ENCODE measurements at regions not wholly inside any gene's neighbourhood (a gene's known extent, or its start where the extent isn't known, plus 50 kb on each side); places are given as distances from the start of the nearest gene placed in this dataset.
"Not testable (repeated sequence)": the region's sequence is repeated elsewhere in the genome, so short reads cannot be mapped to it uniquely, and the experiment has no call there.

GRCh38 chr15:85196697-85197096 is 183.7 kb upstream of the AKAP13 start:
- in situ Hi-C loops (cut with MboI; ENCODE audit: low pct_unique_long_range_greater_than_20kb, low sequenced_read_pairs, unreplicated experiment); DNase-seq (ENCODE audit: low spot score): not testable (repeated sequence)

- in situ Hi-C loops (cut with MboI; ENCODE audit: low pct_unique_long_range_greater_than_20kb, low sequenced_read_pairs, unreplicated experiment); DNase-seq (ENCODE audit: low spot score): not testable (repeated sequence)
Measured at GRCh38 chr15:85197582-85197981, 182.8 kb upstream of the AKAP13 start.

- in situ Hi-C loops (cut with MboI; ENCODE audit: low pct_unique_long_range_greater_than_20kb, low sequenced_read_pairs, unreplicated experiment); DNase-seq (ENCODE audit: low spot score): not testable (repeated sequence)
Measured at GRCh38 chr15:85198432-85198831, 182.0 kb upstream of the AKAP13 start.

- DNase-seq (ENCODE audit: low spot score); in situ Hi-C loops (cut with MboI; ENCODE audit: low pct_unique_long_range_greater_than_20kb, low sequenced_read_pairs, unreplicated experiment): not testable (repeated sequence)
Measured at GRCh38 chr15:85200215-85200614, 180.2 kb upstream of the AKAP13 start.

GRCh38 chr15:85201118-85201793 is 179.1 kb upstream of the AKAP13 start:
- in situ Hi-C loops (cut with MboI; ENCODE audit: low pct_unique_long_range_greater_than_20kb, low sequenced_read_pairs, unreplicated experiment); DNase-seq (ENCODE audit: low spot score): not testable (repeated sequence)

- in situ Hi-C loops (cut with MboI; ENCODE audit: low pct_unique_long_range_greater_than_20kb, low sequenced_read_pairs, unreplicated experiment); DNase-seq (ENCODE audit: low spot score): not testable (repeated sequence)
Measured at GRCh38 chr15:85204481-85204880, 175.9 kb upstream of the AKAP13 start.

GRCh38 chr15:85233791-85234325 is 146.5 kb upstream of the AKAP13 start:
- DNase-seq (ENCODE audit: low spot score); in situ Hi-C loops (cut with MboI; ENCODE audit: low pct_unique_long_range_greater_than_20kb, low sequenced_read_pairs, unreplicated experiment): not testable (repeated sequence)

GRCh38 chr15:85234450-85235196 is 145.8 kb upstream of the AKAP13 start:
- in situ Hi-C loops (cut with MboI; ENCODE audit: low pct_unique_long_range_greater_than_20kb, low sequenced_read_pairs, unreplicated experiment); DNase-seq (ENCODE audit: low spot score): not testable (repeated sequence)

- DNase-seq (ENCODE audit: low spot score); in situ Hi-C loops (cut with MboI; ENCODE audit: low pct_unique_long_range_greater_than_20kb, low sequenced_read_pairs, unreplicated experiment): not testable (repeated sequence)
Measured at GRCh38 chr15:85244056-85244455, 136.3 kb upstream of the AKAP13 start.

GRCh38 chr15:85250938-85251542 is 129.4 kb upstream of the AKAP13 start:
- TF ChIP-seq CTCF (IDR thresholded peaks at IDR 0.05; ENCODE audit: extremely low read depth, insufficient read depth, missing control alignments) = peak; percentile 23
- in situ Hi-C loops (cut with MboI; ENCODE audit: low pct_unique_long_range_greater_than_20kb, low sequenced_read_pairs, unreplicated experiment); DNase-seq (ENCODE audit: low spot score): not testable (repeated sequence)

- DNase-seq (ENCODE audit: low spot score) = peak; percentile 30
Measured at GRCh38 chr15:85253196-85253915, 127.0 kb upstream of the AKAP13 start.

GRCh38 chr15:85254961-85255360 is 125.4 kb upstream of the AKAP13 start:
- DNase-seq (ENCODE audit: low spot score); in situ Hi-C loops (cut with MboI; ENCODE audit: low pct_unique_long_range_greater_than_20kb, low sequenced_read_pairs, unreplicated experiment): not testable (repeated sequence)

More at GRCh38 chr15:85253196-85253915, 127.0 kb upstream of the AKAP13 start:
- in situ Hi-C loops (cut with MboI; ENCODE audit: low pct_unique_long_range_greater_than_20kb, low sequenced_read_pairs, unreplicated experiment) = not testable (repeated sequence)

GRCh38 chr15:85255502-85255901 is 124.9 kb upstream of the AKAP13 start:
- in situ Hi-C loops (cut with MboI; ENCODE audit: low pct_unique_long_range_greater_than_20kb, low sequenced_read_pairs, unreplicated experiment); DNase-seq (ENCODE audit: low spot score): not testable (repeated sequence)

- DNase-seq (ENCODE audit: low spot score); in situ Hi-C loops (cut with MboI; ENCODE audit: low pct_unique_long_range_greater_than_20kb, low sequenced_read_pairs, unreplicated experiment): not testable (repeated sequence)
Measured at GRCh38 chr15:85256009-85256997, 124.1 kb upstream of the AKAP13 start.

- peak; percentile 24 for DNase-seq (ENCODE audit: low spot score)
- in situ Hi-C loops (cut with MboI; ENCODE audit: low pct_unique_long_range_greater_than_20kb, low sequenced_read_pairs, unreplicated experiment) = not testable (repeated sequence)
Measured at GRCh38 chr15:85258062-85258445, 122.3 kb upstream of the AKAP13 start.

Measured in GM13977 (cell line).